Neural cell (in vitro differentiated cells): ENCODE measurements at regions not wholly inside any gene's neighbourhood (a gene's known extent, or its start where the extent isn't known, plus 50 kb on each side); places are given as distances from the start of the nearest gene placed in this dataset.

Source experiments
- H2AFZ ChIP-seq: fragments of 200-600, 300-800 bp; sonication (generic), shearing (Covaris generic); 2 replicates; pipeline ENCODE4 v1.6.0; 2014; ENCODE audit warnings: low read depth, mild to moderate bottlenecking, antibody characterized with exemption, low read length, moderate library complexity
- H3F3A ChIP-seq: fragments of 200-600 bp; shearing (Covaris generic); 2 replicates; pipeline ENCODE4 v1.6.1; 2016; ENCODE audit warnings: mild to moderate bottlenecking, moderate library complexity, mixed read lengths, antibody characterized with exemption, low read length; ENCODE audit not compliant: insufficient read depth, poor library complexity, severe bottlenecking
- H3K27ac ChIP-seq: fragments of 200-600, 300-800 bp; sonication (generic), shearing (Covaris generic); 2 replicates; pipeline ENCODE4 v1.5.1; 2014; ENCODE audit warnings: mild to moderate bottlenecking, low read length, moderate library complexity
- H3K27me3 ChIP-seq: fragments of 300-800, 200-600 bp; sonication (generic), shearing (Covaris generic); 2 replicates; pipeline ENCODE4 v1.6.0; 2014; ENCODE audit warnings: mild to moderate bottlenecking, low read depth, low read length, moderate library complexity; ENCODE audit not compliant: insufficient read depth
- H3K36me3 ChIP-seq: fragments of 300-800, 200-600 bp; sonication (generic), shearing (Covaris generic); 2 replicates; pipeline ENCODE4 v1.5.1; 2014; ENCODE audit warnings: mild to moderate bottlenecking, antibody characterized with exemption, low read length, moderate library complexity; ENCODE audit not compliant: insufficient read depth
- H3K4me2 ChIP-seq: fragments of 300-800, 200-600 bp; sonication (generic), shearing (Covaris generic); 2 replicates; pipeline ENCODE4 v1.6.0; 2014; ENCODE audit warnings: mild to moderate bottlenecking, low read length
- H3K4me3 ChIP-seq: fragments of 300-800, 200-600 bp; sonication (generic), shearing (Covaris generic); 2 replicates; pipeline ENCODE4 v1.5.1; 2014; ENCODE audit warnings: mild to moderate bottlenecking, low read length, moderate library complexity
- H3K79me2 ChIP-seq: fragments of 200-600 bp; shearing (Covaris generic); replicated peaks from 2 replicates; pipeline ENCODE4 v1.6.0; 2014; ENCODE audit warnings: mild to moderate bottlenecking, low read length, moderate library complexity; ENCODE audit not compliant: insufficient read depth
- H3K9ac ChIP-seq: fragments of 300-800, 200-600 bp; sonication (generic), shearing (Covaris generic); 2 replicates; pipeline ENCODE4 v1.6.1; 2016; ENCODE audit warnings: mild to moderate bottlenecking, low read length, mixed read lengths
- H3K9me2 ChIP-seq: fragments of 200-600 bp; shearing (Covaris generic); 2 replicates; pipeline ENCODE4 v1.6.1; 2016; ENCODE audit warnings: mild to moderate bottlenecking, low read length, mixed read lengths; ENCODE audit not compliant: insufficient read depth
- H3K9me3 ChIP-seq: fragments of 200-600, 300-800 bp; sonication (generic), shearing (Covaris generic); 2 replicates; pipeline ENCODE4 v1.6.1; 2016; ENCODE audit warnings: mild to moderate bottlenecking, mixed run types, low read length, moderate library complexity, mixed read lengths
- H4K20me1 ChIP-seq: fragments of 200-600 bp; shearing (Covaris generic); 2 replicates; pipeline ENCODE4 v1.6.1; 2016; ENCODE audit warnings: mild to moderate bottlenecking, mixed run types; ENCODE audit not compliant: insufficient read depth
- EP300 ChIP-seq: fragments of 450-650 bp; conservative IDR thresholded peaks from 2 replicates; pipeline ENCODE4 v1.6.1; 2014; ENCODE audit warnings: antibody characterized with exemption, mild to moderate bottlenecking, moderate library complexity; ENCODE audit not compliant: poor library complexity, severe bottlenecking
- EZH2 ChIP-seq: fragments of 200-600, 300-800 bp; shearing (Covaris generic), sonication (generic); IDR thresholded peaks from 2 replicates; pipeline ENCODE4 v1.6.1; 2014; ENCODE audit warnings: antibody characterized with exemption, low read length, borderline replicate concordance, mild to moderate bottlenecking; ENCODE audit not compliant: insufficient read depth, poor library complexity, severe bottlenecking
- MXI1 ChIP-seq: fragments of 450-650 bp; conservative IDR thresholded peaks from 2 replicates; pipeline ENCODE4 v1.6.1; 2014; ENCODE audit warnings: antibody characterized with exemption, mild to moderate bottlenecking; ENCODE audit not compliant: poor library complexity, severe bottlenecking
- POLR2AphosphoS5 ChIP-seq: IDR thresholded peaks from 2 replicates; pipeline ENCODE4 v1.6.1; 2012
- RAD21 ChIP-seq: fragments of 450-650 bp; conservative IDR thresholded peaks from 2 replicates; pipeline ENCODE4 v1.6.1; 2014; ENCODE audit warnings: antibody characterized with exemption, mild to moderate bottlenecking, moderate library complexity
- SMC3 ChIP-seq: fragments of 450-650 bp; conservative IDR thresholded peaks from 2 replicates; pipeline ENCODE4 v1.6.1; 2014; ENCODE audit warnings: antibody characterized with exemption, mild to moderate bottlenecking, moderate library complexity; ENCODE audit not compliant: poor library complexity
- TAF1 ChIP-seq: IDR thresholded peaks from 2 replicates; pipeline ENCODE4 v1.6.1; 2012; ENCODE audit warnings: low read depth
- TF ChIP-seq, protein P1 (sequence below): fragments of 450-650 bp; IDR thresholded peaks from 2 replicates; pipeline ENCODE4 v1.5.1; 2014; ENCODE audit warnings: antibody characterized with exemption, mild to moderate bottlenecking, moderate library complexity; ENCODE audit not compliant: poor library complexity, severe bottlenecking
- TF ChIP-seq, protein P2 (sequence below): IDR thresholded peaks from 2 replicates; pipeline ENCODE4 v1.6.1; 2012; ENCODE audit warnings: borderline replicate concordance

DNA sequence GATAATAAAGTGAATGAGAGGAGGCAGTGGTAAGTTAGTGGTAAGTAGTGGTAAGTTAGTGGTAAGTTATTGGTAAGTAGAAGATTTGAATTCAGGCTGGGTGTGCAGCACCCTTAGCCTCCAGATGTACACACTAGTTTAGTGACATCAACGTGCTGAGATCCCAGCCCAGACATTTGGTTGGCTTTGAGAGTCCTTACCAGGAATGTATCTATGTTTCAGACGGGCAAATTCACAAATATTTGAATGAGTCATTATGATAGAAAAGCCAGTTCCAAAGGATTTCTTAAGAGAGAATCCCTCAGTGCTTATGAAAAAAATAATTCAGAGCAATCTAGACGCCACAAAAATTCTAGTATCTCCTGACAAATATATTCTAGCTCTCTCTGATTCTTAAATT, 70.0 kb downstream of the ARL4A start:
- no peak overlapping the region for H3K4me2 ChIP-seq
- H3K27me3 ChIP-seq: no peaks in the 10 kb centered on the region
- no peak overlapping the region for H3K9ac ChIP-seq
- H3F3A ChIP-seq: no peaks in the 10 kb centered on the region
- no peak overlapping the region for H3K4me3 ChIP-seq
- H4K20me1 ChIP-seq: no peaks in the 10 kb centered on the region
- H2AFZ ChIP-seq: no peak overlapping the region
- H3K27ac ChIP-seq: no peak overlapping the region
- no peaks in the 10 kb centered on the region for H3K9me3 ChIP-seq
- TF ChIP-seq EP300 (no peak), MXI1 (no peak), TAF1 (no peak), SMC3 (no peak), POLR2AphosphoS5 (no peak), RAD21 (no peak), EZH2 (no peak)
- TF ChIP-seq, protein P1, sequence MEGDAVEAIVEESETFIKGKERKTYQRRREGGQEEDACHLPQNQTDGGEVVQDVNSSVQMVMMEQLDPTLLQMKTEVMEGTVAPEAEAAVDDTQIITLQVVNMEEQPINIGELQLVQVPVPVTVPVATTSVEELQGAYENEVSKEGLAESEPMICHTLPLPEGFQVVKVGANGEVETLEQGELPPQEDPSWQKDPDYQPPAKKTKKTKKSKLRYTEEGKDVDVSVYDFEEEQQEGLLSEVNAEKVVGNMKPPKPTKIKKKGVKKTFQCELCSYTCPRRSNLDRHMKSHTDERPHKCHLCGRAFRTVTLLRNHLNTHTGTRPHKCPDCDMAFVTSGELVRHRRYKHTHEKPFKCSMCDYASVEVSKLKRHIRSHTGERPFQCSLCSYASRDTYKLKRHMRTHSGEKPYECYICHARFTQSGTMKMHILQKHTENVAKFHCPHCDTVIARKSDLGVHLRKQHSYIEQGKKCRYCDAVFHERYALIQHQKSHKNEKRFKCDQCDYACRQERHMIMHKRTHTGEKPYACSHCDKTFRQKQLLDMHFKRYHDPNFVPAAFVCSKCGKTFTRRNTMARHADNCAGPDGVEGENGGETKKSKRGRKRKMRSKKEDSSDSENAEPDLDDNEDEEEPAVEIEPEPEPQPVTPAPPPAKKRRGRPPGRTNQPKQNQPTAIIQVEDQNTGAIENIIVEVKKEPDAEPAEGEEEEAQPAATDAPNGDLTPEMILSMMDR: no peak
- TF ChIP-seq, protein P2, sequence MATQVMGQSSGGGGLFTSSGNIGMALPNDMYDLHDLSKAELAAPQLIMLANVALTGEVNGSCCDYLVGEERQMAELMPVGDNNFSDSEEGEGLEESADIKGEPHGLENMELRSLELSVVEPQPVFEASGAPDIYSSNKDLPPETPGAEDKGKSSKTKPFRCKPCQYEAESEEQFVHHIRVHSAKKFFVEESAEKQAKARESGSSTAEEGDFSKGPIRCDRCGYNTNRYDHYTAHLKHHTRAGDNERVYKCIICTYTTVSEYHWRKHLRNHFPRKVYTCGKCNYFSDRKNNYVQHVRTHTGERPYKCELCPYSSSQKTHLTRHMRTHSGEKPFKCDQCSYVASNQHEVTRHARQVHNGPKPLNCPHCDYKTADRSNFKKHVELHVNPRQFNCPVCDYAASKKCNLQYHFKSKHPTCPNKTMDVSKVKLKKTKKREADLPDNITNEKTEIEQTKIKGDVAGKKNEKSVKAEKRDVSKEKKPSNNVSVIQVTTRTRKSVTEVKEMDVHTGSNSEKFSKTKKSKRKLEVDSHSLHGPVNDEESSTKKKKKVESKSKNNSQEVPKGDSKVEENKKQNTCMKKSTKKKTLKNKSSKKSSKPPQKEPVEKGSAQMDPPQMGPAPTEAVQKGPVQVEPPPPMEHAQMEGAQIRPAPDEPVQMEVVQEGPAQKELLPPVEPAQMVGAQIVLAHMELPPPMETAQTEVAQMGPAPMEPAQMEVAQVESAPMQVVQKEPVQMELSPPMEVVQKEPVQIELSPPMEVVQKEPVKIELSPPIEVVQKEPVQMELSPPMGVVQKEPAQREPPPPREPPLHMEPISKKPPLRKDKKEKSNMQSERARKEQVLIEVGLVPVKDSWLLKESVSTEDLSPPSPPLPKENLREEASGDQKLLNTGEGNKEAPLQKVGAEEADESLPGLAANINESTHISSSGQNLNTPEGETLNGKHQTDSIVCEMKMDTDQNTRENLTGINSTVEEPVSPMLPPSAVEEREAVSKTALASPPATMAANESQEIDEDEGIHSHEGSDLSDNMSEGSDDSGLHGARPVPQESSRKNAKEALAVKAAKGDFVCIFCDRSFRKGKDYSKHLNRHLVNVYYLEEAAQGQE: no peak
- H3K36me3 ChIP-seq: no peaks in the 10 kb centered on the region
- H3K9me2 ChIP-seq: no peaks in the 10 kb centered on the region
- H3K79me2 ChIP-seq: no peaks in the 10 kb centered on the region

DNA sequence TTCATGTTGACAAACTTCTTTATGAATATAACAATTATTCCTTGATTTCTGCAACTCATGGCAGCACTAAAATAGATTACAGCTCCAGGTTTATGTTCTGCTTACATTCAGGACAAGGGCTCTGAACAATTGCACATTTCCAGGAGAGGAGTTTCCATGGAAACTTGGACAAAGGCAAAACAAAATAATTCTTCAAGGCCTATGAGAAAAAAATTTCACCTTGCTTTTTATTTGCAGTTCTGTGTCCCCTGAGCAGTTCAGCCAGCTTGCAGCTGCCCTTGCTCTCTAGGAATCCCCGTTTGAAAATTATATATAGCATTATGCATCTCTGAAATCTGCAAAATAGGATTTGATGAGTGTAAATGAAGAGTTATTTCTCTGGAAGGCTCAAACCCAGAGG, 71.7 kb downstream of the ARL4A start:
- H3K9me2 ChIP-seq: no peaks in the 10 kb centered on the region
- no peak overlapping the region for H3K4me3 ChIP-seq
- no peaks in the 10 kb centered on the region for H3K36me3 ChIP-seq
- H3K27ac ChIP-seq: peak overlapping the region; percentile 11
- TF ChIP-seq, protein P1: no peak
- TF ChIP-seq TAF1 (no peak), EZH2 (no peak), SMC3 (no peak), POLR2AphosphoS5 (no peak), EP300 (no peak), MXI1 (no peak), RAD21 (no peak)
- TF ChIP-seq, protein P2: no peak
- H3K4me2 ChIP-seq: peak overlapping the region; percentile 10
- no peaks in the 10 kb centered on the region for H3K79me2 ChIP-seq
- H2AFZ ChIP-seq: no peak overlapping the region
- H3K9me3 ChIP-seq: no peaks in the 10 kb centered on the region
- no peaks in the 10 kb centered on the region for H3F3A ChIP-seq
- H4K20me1 ChIP-seq: no peaks in the 10 kb centered on the region
- H3K9ac ChIP-seq: no peak overlapping the region
- peaks cover 5% of the 10 kb centered on the region for H3K27me3 ChIP-seq
